HG02938 (cell line): ENCODE measurements at regions not wholly inside any gene's neighbourhood (a gene's known extent, or its start where the extent isn't known, plus 50 kb on each side); places are given as distances from the start of the nearest gene placed in this dataset.
"Not testable (repeated sequence)": the region's sequence is repeated elsewhere in the genome, so short reads cannot be mapped to it uniquely, and the experiment has no call there.

Experiments
- ATAC-seq: cut with Tn5 transposase; IDR thresholded peaks from one replicate; pipeline ENCODE4 v1.9.1; 2021; ENCODE audit warnings: mild to moderate bottlenecking, moderate library complexity; ENCODE audit not compliant: unreplicated experiment

- ATAC-seq, result not testable (repeated sequence)
These were observed 260.9 kb upstream of the BTG1 start for GRCh38 chr12:92406404-92407070.

GRCh38 chr12:92405801-92406251 is 260.2 kb upstream of the BTG1 start:
- not testable (repeated sequence) for ATAC-seq

GRCh38 chr12:92404921-92405320 is 259.3 kb upstream of the BTG1 start:
- no peak for ATAC-seq

- peak; percentile 10 for ATAC-seq
These were observed 258.7 kb upstream of the BTG1 start for GRCh38 chr12:92404259-92404894.

GRCh38 chr12:92403210-92404175 is 257.8 kb upstream of the BTG1 start:
- ATAC-seq, result peak; percentile 91

GRCh38 chr12:92402415-92402814 is 256.8 kb upstream of the BTG1 start:
- ATAC-seq, result no peak

GRCh38 chr12:92400006-92400405 is 254.4 kb upstream of the BTG1 start:
- no peak for ATAC-seq

GRCh38 chr12:92398565-92399309 is 253.1 kb upstream of the BTG1 start:
- ATAC-seq, result no peak

- ATAC-seq, result no peak
These were observed 251.1 kb upstream of the BTG1 start for GRCh38 chr12:92396647-92397252.

GRCh38 chr12:92395322-92395721 is 249.7 kb upstream of the BTG1 start:
- no peak for ATAC-seq

GRCh38 chr12:92394895-92395294 is 249.2 kb upstream of the BTG1 start:
- ATAC-seq, result no peak

GRCh38 chr12:92393504-92393903 is 247.9 kb upstream of the BTG1 start:
- ATAC-seq, result no peak

- ATAC-seq, result not testable (repeated sequence)
These were observed 246.1 kb upstream of the BTG1 start for GRCh38 chr12:92391726-92392125.

GRCh38 chr12:92389466-92389865 is 243.8 kb upstream of the BTG1 start:
- no peak for ATAC-seq

GRCh38 chr12:92385296-92385695 is 239.7 kb upstream of the BTG1 start:
- ATAC-seq, result no peak

GRCh38 chr12:92384571-92384970 is 238.9 kb upstream of the BTG1 start:
- no peak for ATAC-seq

GRCh38 chr12:92382383-92382878 is 236.8 kb upstream of the BTG1 start:
- ATAC-seq, result no peak

GRCh38 chr12:92381856-92382255 is 236.2 kb upstream of the BTG1 start:
- ATAC-seq, result no peak

GRCh38 chr12:92378682-92379479 is 233.2 kb upstream of the BTG1 start:
- no peak for ATAC-seq
